Endothelial cell of umbilical vein (primary cell): ENCODE measurements at regions not wholly inside any gene's neighbourhood (a gene's known extent, or its start where the extent isn't known, plus 50 kb on each side); places are given as distances from the start of the nearest gene placed in this dataset.

Experiments
- CTCF ChIP-seq, 2 donors: IDR thresholded peaks; 1 replicate in 1 of 2; 2 replicates in 1 of 2; pipeline ENCODE4 v1.5.1; 2011; ENCODE audit warnings: low read length in 2 of 2, mild to moderate bottlenecking in 2 of 2, moderate library complexity in 2 of 2, control low read depth in 1 of 2, inconsistent platforms in 1 of 2, low read depth in 1 of 2; ENCODE audit not compliant: insufficient read depth in 1 of 2; ENCODE audit errors: extremely low read depth in 1 of 2
- GATA2 ChIP-seq: IDR thresholded peaks from 2 replicates; pipeline ENCODE4 v1.7.0; 2011; ENCODE audit warnings: low read depth, mild to moderate bottlenecking, moderate library complexity, mixed read lengths, low read length; ENCODE audit not compliant: insufficient read length, insufficient read depth
- POLR2A ChIP-seq: IDR thresholded peaks from 2 replicates; pipeline ENCODE4 v1.6.1; 2012; ENCODE audit warnings: low read depth, mild to moderate bottlenecking, control low read depth, low read length

DNA sequence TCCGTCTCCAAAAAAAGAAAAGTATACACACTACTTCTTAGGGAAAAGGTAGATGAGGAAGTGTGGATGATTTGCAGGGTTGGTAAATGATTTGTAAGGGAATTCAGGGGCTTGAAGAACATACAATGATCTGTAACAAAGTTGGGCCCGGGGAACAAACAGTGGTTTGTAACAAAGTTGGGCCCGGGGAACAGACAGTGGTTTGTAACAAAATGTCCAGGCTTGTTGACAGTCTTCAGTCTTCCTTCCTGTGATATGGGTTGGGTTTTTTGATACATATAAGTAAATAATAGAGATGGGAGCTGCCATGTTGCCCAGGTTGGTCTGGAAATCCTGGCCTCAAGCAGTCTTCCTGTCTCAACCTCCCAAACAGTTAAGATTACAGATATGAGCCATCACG, 83.3 kb upstream of the UXS1 start:
- TF ChIP-seq CTCF (IDR thresholded peaks at IDR 0.05; ENCODE audit: extremely low read depth in 1 of 2, insufficient read depth in 1 of 2, low read depth in 1 of 2, low read length in 2 of 2) (no peak), GATA2 (no peak), POLR2A (no peak)
